Smooth muscle cell (in vitro differentiated cells): ENCODE measurements at regions not wholly inside any gene's neighbourhood (a gene's known extent, or its start where the extent isn't known, plus 50 kb on each side); places are given as distances from the start of the nearest gene placed in this dataset.

Source experiments
- DNase-seq: peaks from one replicate; lab custom pipeline; 2025; ENCODE audit not compliant: unreplicated experiment; lab: John Stamatoyannopoulos, UW
- H2AFZ ChIP-seq: fragments of 200-600 bp; sonication (generic); 2 replicates; pipeline ENCODE4 v1.6.0; 2016; ENCODE audit warnings: antibody characterized with exemption, low read depth, mild to moderate bottlenecking
- H3F3A ChIP-seq: fragments of 200-600 bp; sonication (generic); 2 replicates; pipeline ENCODE4 v1.6.0; 2017; ENCODE audit warnings: antibody characterized with exemption, low read depth
- H3K27ac ChIP-seq: fragments of 200-600 bp; sonication (generic); 2 replicates; pipeline ENCODE4 v1.5.1; 2016; ENCODE audit warnings: low read depth, mild to moderate bottlenecking
- H3K27me3 ChIP-seq: fragments of 200-600 bp; sonication (generic); 2 replicates; pipeline ENCODE4 v1.6.1; 2016; ENCODE audit warnings: low read depth, mild to moderate bottlenecking
- H3K36me3 ChIP-seq: fragments of 200-600 bp; sonication (generic); 2 replicates; pipeline ENCODE4 v1.5.1; 2016; ENCODE audit warnings: low read depth
- H3K4me1 ChIP-seq: fragments of 200-600 bp; sonication (generic); 2 replicates; pipeline ENCODE4 v1.5.1; 2016; ENCODE audit warnings: low read depth
- H3K4me2 ChIP-seq: fragments of 200-600 bp; sonication (generic); 2 replicates; pipeline ENCODE4 v1.6.0; 2016; ENCODE audit warnings: mild to moderate bottlenecking
- H3K4me3 ChIP-seq: fragments of 200-600 bp; sonication (generic); 2 replicates; pipeline ENCODE4 v1.5.1; 2016; ENCODE audit warnings: mild to moderate bottlenecking
- H3K79me2 ChIP-seq: fragments of 200-600 bp; sonication (generic); 2 replicates; pipeline ENCODE4 v1.6.0; 2016; ENCODE audit warnings: low read depth, mild to moderate bottlenecking
- H3K9ac ChIP-seq: fragments of 200-600 bp; sonication (generic); 2 replicates; pipeline ENCODE4 v1.6.0; 2016; ENCODE audit warnings: low read depth
- H3K9me3 ChIP-seq: fragments of 200-600 bp; sonication (generic); replicated peaks from 2 replicates; pipeline ENCODE4 v1.5.1; 2016; ENCODE audit warnings: low read depth
- H4K20me1 ChIP-seq: fragments of 200-600 bp; sonication (generic); 2 replicates; pipeline ENCODE4 v1.6.0; 2016; ENCODE audit warnings: low read depth
- WGBS: methylation state at CpG from one replicate; pipeline ENCODE4 v1.1.7; 2016; ENCODE audit warnings: low lambda C conversion rate; 5-methylcytosine and 5-hydroxymethylcytosine counted together
- TF ChIP-seq, protein P1 (sequence below): fragments of 200-600 bp; sonication (generic); IDR thresholded peaks from 2 replicates; pipeline ENCODE4 v1.5.1; 2017; ENCODE audit warnings: borderline replicate concordance, mild to moderate bottlenecking, antibody characterized with exemption; ENCODE audit not compliant: insufficient read depth, poor library complexity, severe bottlenecking

DNA sequence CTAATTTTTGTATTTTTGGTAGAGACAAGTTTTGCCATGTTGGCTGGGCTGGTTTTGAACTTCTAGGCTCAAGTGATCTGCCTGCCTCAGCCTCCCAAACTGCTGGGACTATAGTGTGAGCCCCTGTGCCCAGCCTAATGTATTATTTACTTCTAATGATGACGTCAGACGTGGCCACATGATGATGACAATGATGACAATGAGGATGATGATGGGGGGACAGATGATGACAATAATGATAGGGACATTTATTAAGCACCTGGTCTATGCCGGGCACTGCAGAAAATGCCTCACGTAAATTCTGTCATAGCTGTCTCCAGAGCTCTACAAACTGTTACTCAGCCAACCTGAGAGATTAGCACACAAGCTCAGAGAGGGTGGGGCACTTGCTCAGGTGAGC is 169.3 kb downstream of the SHANK2 start:
- Histone ChIP-seq H3K4me1 (no peaks in the 10 kb centered on the region), H3K79me2 (no peaks in the 10 kb centered on the region)

DNA sequence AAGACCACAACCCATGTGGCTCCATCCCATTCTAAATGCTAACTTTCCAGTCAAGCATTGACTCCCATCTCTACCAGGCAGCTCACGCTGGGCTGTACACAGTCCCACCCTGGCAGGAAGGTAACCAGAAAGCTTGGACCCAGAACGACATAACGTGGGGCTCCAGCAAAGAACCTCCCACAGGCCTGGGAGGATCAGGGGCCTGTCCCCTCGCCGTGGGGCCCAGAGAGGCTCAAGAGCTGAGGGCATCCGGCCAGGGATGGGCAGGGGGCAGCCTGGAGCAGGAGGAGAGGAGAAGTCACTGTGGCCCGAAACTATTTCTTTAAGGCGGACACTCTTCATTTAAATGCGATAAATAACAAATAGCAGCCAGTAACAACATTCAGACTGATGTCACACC is 169.9 kb downstream of the SHANK2 start:
- Histone ChIP-seq H3K4me3 (no peak overlapping the region), H2AFZ (no peak overlapping the region), H3K9me3 (no peaks in the 10 kb centered on the region), H3K9ac (no peak overlapping the region), H3K27ac (no peak overlapping the region), H3K27me3 (no peaks in the 10 kb centered on the region), H3K4me1 (no peaks in the 10 kb centered on the region), H3K36me3 (no peaks in the 10 kb centered on the region), H3K79me2 (no peaks in the 10 kb centered on the region), H3F3A (no peaks in the 10 kb centered on the region), H3K4me2 (no peak overlapping the region), H4K20me1 (no peaks in the 10 kb centered on the region)
- no peak for DNase-seq
- 81% methylated on average over 9 of the region's 9 CpGs for WGBS
- TF ChIP-seq, protein P1, sequence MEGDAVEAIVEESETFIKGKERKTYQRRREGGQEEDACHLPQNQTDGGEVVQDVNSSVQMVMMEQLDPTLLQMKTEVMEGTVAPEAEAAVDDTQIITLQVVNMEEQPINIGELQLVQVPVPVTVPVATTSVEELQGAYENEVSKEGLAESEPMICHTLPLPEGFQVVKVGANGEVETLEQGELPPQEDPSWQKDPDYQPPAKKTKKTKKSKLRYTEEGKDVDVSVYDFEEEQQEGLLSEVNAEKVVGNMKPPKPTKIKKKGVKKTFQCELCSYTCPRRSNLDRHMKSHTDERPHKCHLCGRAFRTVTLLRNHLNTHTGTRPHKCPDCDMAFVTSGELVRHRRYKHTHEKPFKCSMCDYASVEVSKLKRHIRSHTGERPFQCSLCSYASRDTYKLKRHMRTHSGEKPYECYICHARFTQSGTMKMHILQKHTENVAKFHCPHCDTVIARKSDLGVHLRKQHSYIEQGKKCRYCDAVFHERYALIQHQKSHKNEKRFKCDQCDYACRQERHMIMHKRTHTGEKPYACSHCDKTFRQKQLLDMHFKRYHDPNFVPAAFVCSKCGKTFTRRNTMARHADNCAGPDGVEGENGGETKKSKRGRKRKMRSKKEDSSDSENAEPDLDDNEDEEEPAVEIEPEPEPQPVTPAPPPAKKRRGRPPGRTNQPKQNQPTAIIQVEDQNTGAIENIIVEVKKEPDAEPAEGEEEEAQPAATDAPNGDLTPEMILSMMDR, result no peak

More for the DNA sequence above, 169.3 kb downstream of the SHANK2 start:
- Histone ChIP-seq H3K4me2 (no peak overlapping the region), H3F3A (no peaks in the 10 kb centered on the region), H3K36me3 (no peaks in the 10 kb centered on the region), H3K9me3 (no peaks in the 10 kb centered on the region), H3K27ac (no peak overlapping the region), H4K20me1 (no peaks in the 10 kb centered on the region), H3K9ac (no peak overlapping the region), H3K27me3 (no peaks in the 10 kb centered on the region), H3K4me3 (no peak overlapping the region), H2AFZ (no peak overlapping the region)
- DNase-seq, result no peak
- TF ChIP-seq, protein P1, result no peak
- WGBS, result 84% methylated on average over 4 of the region's 4 CpGs

DNA sequence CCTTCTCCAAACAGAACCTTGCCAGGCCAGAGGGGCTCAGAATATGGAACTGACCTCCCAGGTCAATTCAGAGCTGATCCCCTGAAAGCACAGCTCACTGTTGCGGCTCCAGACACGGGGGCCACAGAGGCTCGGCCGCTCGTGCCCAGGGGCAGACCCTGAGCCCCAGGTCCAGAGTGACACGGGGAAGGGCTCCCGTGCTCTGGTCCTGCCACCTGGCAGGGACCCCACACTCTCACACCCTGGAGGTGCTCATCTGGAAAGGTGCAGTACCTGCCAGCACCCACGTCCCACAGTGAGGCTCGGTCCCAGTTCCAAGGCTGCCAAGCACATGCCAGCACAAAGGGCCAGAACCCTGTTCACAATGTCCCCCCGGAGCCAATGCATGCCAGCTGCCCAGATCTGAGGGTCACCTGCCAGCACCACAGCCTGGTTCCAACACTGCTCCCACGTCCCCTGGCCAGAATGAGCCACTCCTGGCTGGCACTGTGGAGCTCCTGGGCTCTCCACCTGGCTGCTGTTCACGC is 170.6 kb downstream of the SHANK2 start:
- TF ChIP-seq, protein P1, result no peak
- H3K9ac ChIP-seq, result no peak overlapping the region
- H3K79me2 ChIP-seq, result no peaks in the 10 kb centered on the region
- H3K4me3 ChIP-seq, result no peak overlapping the region
- H3K36me3 ChIP-seq, result no peaks in the 10 kb centered on the region
- DNase-seq, result no peak
- no peaks in the 10 kb centered on the region for H3K4me1 ChIP-seq
- H2AFZ ChIP-seq, result no peak overlapping the region
- no peaks in the 10 kb centered on the region for H4K20me1 ChIP-seq
- H3K9me3 ChIP-seq, result no peaks in the 10 kb centered on the region
- H3F3A ChIP-seq, result no peaks in the 10 kb centered on the region
- WGBS, result 97% methylated on average over 12 of the region's 12 CpGs
- H3K27ac ChIP-seq, result no peak overlapping the region
- no peaks in the 10 kb centered on the region for H3K27me3 ChIP-seq
- H3K4me2 ChIP-seq, result no peak overlapping the region
